ENCODE measurements at regions not wholly inside any gene's neighbourhood (a gene's known extent, or its start where the extent isn't known, plus 50 kb on each side); places are given as distances from the start of the nearest gene placed in this dataset.
A peak's percentile ranks its signal among the peaks of the same experiment; 100 is the strongest.
"Not testable (repeated sequence)": the region's sequence is repeated elsewhere in the genome, so short reads cannot be mapped to it uniquely, and the experiment has no call there.

- DNase-seq (ENCODE audit: low spot score): not testable (repeated sequence)
Observed at GRCh38 chr3:185306286-185306685, 52.4 kb upstream of the EHHADH start.

- DNase-seq (ENCODE audit: low spot score): no peak
Observed at GRCh38 chr3:185306847-185307246, 53.0 kb upstream of the EHHADH start.

- peak; percentile 73 for DNase-seq (ENCODE audit: low spot score)
Observed at GRCh38 chr3:185308126-185308754, 54.4 kb upstream of the EHHADH start.

- DNase-seq (ENCODE audit: low spot score): no peak
Observed at GRCh38 chr3:185309302-185309701, 53.6 kb upstream of the MAP3K13 start.

GRCh38 chr3:185309795-185310194 lies 53.1 kb upstream of the MAP3K13 start:
- DNase-seq (ENCODE audit: low spot score): no peak

GRCh38 chr3:185311991-185312390 lies 50.9 kb upstream of the MAP3K13 start:
- DNase-seq (ENCODE audit: low spot score): no peak
